DND-41 (cell line): ENCODE measurements at regions not wholly inside any gene's neighbourhood (a gene's known extent, or its start where the extent isn't known, plus 50 kb on each side); places are given as distances from the start of the nearest gene placed in this dataset.

Experiments
- CTCF ChIP-seq: IDR thresholded peaks from 2 replicates; pipeline ENCODE4 v1.5.1; 2012; ENCODE audit warnings: borderline replicate concordance, low read length, moderate library complexity, mild to moderate bottlenecking; ENCODE audit not compliant: poor library complexity, severe bottlenecking; ENCODE audit errors: extremely low read depth
- EZH2 ChIP-seq: IDR thresholded peaks from 3 replicates; pipeline ENCODE4 v1.6.1; 2012; ENCODE audit warnings: borderline replicate concordance, low read depth, mild to moderate bottlenecking, moderate library complexity, low read length, inconsistent platforms; ENCODE audit not compliant: severe bottlenecking

- TF ChIP-seq CTCF (no peak), EZH2 (no peak)
Observed at GRCh38 chr13:74730556-74731331, 596.5 kb upstream of the KLF12 start.
